K562 (cell line): ENCODE measurements at regions not wholly inside any gene's neighbourhood (a gene's known extent, or its start where the extent isn't known, plus 50 kb on each side); places are given as distances from the start of the nearest gene placed in this dataset.

ENCODE experiments used
- CBX8 ChIP-seq: fragments of 200-600 bp; sonication (generic); IDR thresholded peaks from 2 replicates; pipeline ENCODE4 v1.6.1; 2012; ENCODE audit warnings: borderline replicate concordance, mixed run types, low read depth, mild to moderate bottlenecking, moderate library complexity, mixed read lengths, low read length, control low read depth, inconsistent platforms; ENCODE audit not compliant: poor library complexity, severe bottlenecking; ENCODE audit errors: extremely low read depth
- FOS ChIP-seq: IDR thresholded peaks from 3 replicates; pipeline ENCODE4 v1.6.1; 2011; ENCODE audit not compliant: insufficient read length; ENCODE audit errors: extremely low read depth
- FOXA1 ChIP-seq: fragments of 450-650 bp; IDR thresholded peaks from 2 replicates; pipeline ENCODE4 v1.6.1; 2016; ENCODE audit warnings: mild to moderate bottlenecking, borderline replicate concordance
- POLR2AphosphoS5 ChIP-seq: IDR thresholded peaks from 2 replicates; pipeline ENCODE4 v1.6.1; 2011; ENCODE audit warnings: mild to moderate bottlenecking, low read depth, low read length, moderate library complexity; ENCODE audit not compliant: control insufficient read depth, insufficient read depth
- SMARCC2 ChIP-seq: fragments of 450-650 bp; IDR thresholded peaks from 2 replicates; pipeline ENCODE4 v1.6.1; 2017; ENCODE audit warnings: antibody characterized with exemption, moderate library complexity, mild to moderate bottlenecking, low read depth
- SRSF9 ChIP-seq: fragments of 200-400 bp; formaldehyde crosslinking; IDR thresholded peaks from 2 replicates; pipeline ENCODE4 v1.6.1; 2017; ENCODE audit warnings: low read depth, low read length, borderline replicate concordance

DNA sequence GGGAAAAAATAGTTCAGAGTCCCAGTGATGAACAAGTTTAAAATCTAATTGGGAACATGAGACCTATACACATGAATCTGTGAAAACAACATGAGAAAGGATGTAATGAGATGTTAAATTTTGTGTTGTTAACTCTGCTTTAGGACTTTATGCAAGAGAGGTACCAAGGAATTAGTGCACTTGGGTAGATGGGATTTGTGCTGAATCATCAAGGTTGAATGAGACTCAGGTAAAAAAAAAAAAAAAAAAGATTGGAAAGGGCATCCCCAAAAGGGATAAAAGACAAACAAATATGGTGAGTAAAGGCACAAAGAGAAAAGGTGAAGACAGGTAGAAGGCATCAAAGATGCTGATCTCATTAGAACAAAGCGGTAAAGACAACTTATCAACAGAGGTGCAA lies 644.4 kb downstream of the CBLN4 start:
- no peak for TF ChIP-seq POLR2AphosphoS5
- TF ChIP-seq SRSF9: no peak
- no peak for TF ChIP-seq FOXA1
- TF ChIP-seq CBX8: no peak
- no peak for TF ChIP-seq SMARCC2
- no peak for TF ChIP-seq FOS
